Vagina (tissue), 2 donors: ENCODE measurements at regions not wholly inside any gene's neighbourhood (a gene's known extent, or its start where the extent isn't known, plus 50 kb on each side); places are given as distances from the start of the nearest gene placed in this dataset.
"Not testable (repeated sequence)": the region's sequence is repeated elsewhere in the genome, so short reads cannot be mapped to it uniquely, and the experiment has no call there.

Experiments
- DNase-seq, 2 donors: peaks; one replicate each; pipeline ENCODE4 v3.0.0-alpha.2; 2017; ENCODE audit errors: extremely low spot score in 2 of 2
- H3K27ac ChIP-seq: fragments of 200-600 bp; sonication (generic); one replicate; pipeline ENCODE4 v1.5.1; 2019
- H3K27me3 ChIP-seq: fragments of 200-600 bp; sonication (generic); one replicate; pipeline ENCODE4 v1.5.1; 2019
- H3K36me3 ChIP-seq, 2 donors: fragments of 200-600 bp; sonication (generic); one replicate each; pipeline ENCODE4 v1.5.1; 2017 to 2019
- H3K4me1 ChIP-seq: fragments of 200-600 bp; sonication (generic); one replicate; pipeline ENCODE4 v1.5.1; 2019
- H3K4me3 ChIP-seq, 2 donors: fragments of 200-600 bp; sonication (generic); 1 replicate in 1 of 2; 2 replicates in 1 of 2; pipeline ENCODE4 v1.5.1; 2016 to 2019
- H3K9me3 ChIP-seq: fragments of 200-600 bp; sonication (generic); one replicate; pipeline ENCODE4 v1.5.1; 2019
- POLR2A ChIP-seq, 2 donors: fragments of 450-650 bp; IDR thresholded peaks; one replicate each; pipeline ENCODE4 v1.6.1; 2017; ENCODE audit warnings: antibody characterized with exemption in 2 of 2, mild to moderate bottlenecking in 2 of 2, moderate library complexity in 2 of 2
- POLR2AphosphoS5 ChIP-seq, 2 donors: sonication (generic); formaldehyde crosslinking; IDR thresholded peaks; one replicate each; pipeline ENCODE4 v1.9.0; 2017; ENCODE audit warnings: antibody characterized with exemption in 2 of 2, mild to moderate bottlenecking in 2 of 2, low read depth in 1 of 2; ENCODE audit not compliant: insufficient read depth in 1 of 2
- intact Hi-C: fragments of 100-400 bp; cut with DNase I; formaldehyde crosslinking; loops from one replicate; pipeline ENCODE4 v1.15.1; 2023
- TF ChIP-seq, protein P1 (sequence below), 3 experiments: fragments of 450-650 bp in 2 of 3; fragments of 200-600 bp in 1 of 3; sonication (generic) in 1 of 3; IDR thresholded peaks; one replicate each; pipeline ENCODE4 v1.5.1; 2017 to 2019; ENCODE audit warnings: antibody characterized with exemption in 3 of 3, mild to moderate bottlenecking in 2 of 3, moderate library complexity in 2 of 3

DNA sequence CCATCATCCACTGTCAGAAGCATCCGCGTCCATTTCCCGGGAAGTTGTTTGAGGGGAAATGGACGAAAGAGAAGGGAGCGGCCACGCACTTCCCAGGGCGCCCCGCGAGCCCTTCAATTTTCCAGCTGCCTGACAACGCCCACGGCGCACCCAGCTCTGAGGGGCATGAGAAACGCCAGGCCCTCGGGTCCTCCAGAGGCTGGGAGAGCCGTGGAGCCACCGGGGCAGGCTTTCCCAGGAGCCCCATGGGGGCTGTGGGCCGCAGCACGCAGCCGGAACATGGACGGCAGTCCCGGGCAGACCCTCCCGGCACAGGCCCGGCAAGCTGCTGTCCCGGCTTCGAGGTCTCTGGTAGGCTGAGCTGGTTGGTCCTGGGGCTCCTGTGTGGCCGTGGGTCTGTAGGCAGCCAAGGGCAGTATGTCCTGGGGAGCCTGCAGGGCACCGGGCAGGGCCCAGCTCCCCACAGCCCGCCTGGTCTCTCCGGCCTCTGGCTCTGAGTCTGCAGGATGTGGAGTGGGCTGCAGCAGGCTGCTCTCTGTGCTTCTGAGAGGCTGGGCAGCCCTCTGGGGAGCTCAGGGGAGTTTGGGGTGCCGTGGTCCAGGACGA, 115.2 kb downstream of the FAM53A start:
- DNase-seq = no peak
- intact Hi-C loops = no loop called here
- Histone ChIP-seq H3K36me3 (no peaks in the 10 kb centered on the region), H3K4me1 (no peaks in the 10 kb centered on the region), H3K27ac (no peak overlapping the region), H3K9me3 (no peaks in the 10 kb centered on the region), H3K27me3 (no peaks in the 10 kb centered on the region), H3K4me3 (no peak overlapping the region)
- TF ChIP-seq POLR2A (IDR thresholded peaks at IDR 0.05) (no peak), POLR2AphosphoS5 (IDR thresholded peaks at IDR 0.05; ENCODE audit: insufficient read depth in 1 of 2, low read depth in 1 of 2) (no peak)
- TF ChIP-seq, protein P1, sequence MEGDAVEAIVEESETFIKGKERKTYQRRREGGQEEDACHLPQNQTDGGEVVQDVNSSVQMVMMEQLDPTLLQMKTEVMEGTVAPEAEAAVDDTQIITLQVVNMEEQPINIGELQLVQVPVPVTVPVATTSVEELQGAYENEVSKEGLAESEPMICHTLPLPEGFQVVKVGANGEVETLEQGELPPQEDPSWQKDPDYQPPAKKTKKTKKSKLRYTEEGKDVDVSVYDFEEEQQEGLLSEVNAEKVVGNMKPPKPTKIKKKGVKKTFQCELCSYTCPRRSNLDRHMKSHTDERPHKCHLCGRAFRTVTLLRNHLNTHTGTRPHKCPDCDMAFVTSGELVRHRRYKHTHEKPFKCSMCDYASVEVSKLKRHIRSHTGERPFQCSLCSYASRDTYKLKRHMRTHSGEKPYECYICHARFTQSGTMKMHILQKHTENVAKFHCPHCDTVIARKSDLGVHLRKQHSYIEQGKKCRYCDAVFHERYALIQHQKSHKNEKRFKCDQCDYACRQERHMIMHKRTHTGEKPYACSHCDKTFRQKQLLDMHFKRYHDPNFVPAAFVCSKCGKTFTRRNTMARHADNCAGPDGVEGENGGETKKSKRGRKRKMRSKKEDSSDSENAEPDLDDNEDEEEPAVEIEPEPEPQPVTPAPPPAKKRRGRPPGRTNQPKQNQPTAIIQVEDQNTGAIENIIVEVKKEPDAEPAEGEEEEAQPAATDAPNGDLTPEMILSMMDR (IDR thresholded peaks at IDR 0.05) = no peak

DNA sequence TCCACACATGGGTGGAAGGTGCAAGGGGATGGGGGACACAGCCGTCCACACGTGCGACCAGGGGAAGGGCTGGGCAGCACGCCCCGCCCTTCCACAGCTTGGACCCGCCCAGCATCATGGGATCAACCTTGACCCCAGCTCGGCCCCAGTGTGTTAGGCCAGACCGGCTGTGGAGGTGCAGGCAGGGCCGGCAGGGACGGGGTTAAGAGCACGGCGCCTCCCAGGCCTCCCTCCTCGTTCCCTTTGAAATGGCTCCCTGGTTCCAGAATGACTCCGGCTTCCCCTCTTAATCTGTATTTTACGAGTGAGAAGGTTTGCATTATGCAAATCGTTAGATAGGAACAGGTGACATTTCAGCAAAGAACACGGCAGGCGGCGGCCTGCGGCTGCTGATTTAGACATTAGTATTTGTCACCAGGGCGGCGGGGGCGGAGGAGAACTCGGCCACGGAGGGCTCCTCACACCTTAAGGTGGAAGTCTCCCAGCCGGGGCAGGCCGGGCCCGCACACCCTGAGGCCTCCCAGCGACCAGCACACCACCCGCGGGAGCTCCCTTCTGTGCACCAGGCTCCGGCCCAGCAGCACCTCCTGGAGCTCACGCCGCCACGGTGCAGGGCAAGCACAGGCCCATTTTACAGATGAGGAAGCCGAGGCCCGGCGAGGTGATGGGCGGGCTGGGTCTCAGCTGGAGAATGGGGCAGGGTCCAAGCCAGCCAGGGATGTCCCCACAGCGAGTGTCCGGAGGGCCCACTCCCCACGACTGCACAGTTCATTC, 116.1 kb downstream of the FAM53A start:
- DNase-seq = no peak
- Histone ChIP-seq H3K4me1 (no peaks in the 10 kb centered on the region), H3K9me3 (no peaks in the 10 kb centered on the region), H3K36me3 (no peaks in the 10 kb centered on the region), H3K4me3 (no peak overlapping the region), H3K27ac (no peak overlapping the region), H3K27me3 (no peaks in the 10 kb centered on the region)
- TF ChIP-seq, protein P1 (IDR thresholded peaks at IDR 0.05) = no peak
- no peak for TF ChIP-seq POLR2A (IDR thresholded peaks at IDR 0.05)
- no peak for TF ChIP-seq POLR2AphosphoS5 (IDR thresholded peaks at IDR 0.05; ENCODE audit: insufficient read depth in 1 of 2, low read depth in 1 of 2)
- intact Hi-C loops = no loop called here

DNA sequence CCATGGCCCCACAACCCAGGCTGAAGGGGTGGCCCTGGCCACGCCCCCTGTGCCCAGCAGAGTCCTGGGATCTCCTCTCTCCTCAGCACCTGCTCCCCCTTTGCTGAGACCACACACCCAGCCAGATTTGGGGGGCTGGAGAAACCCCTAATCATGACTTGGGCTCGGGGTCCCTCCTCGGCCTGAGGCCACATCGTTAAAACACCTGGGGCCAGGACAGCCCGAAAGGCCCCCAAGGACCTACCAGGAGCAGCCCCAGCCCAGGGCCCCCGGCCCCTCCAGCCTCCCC, 116.7 kb downstream of the FAM53A start:
- no peaks in the 10 kb centered on the region for H3K9me3 ChIP-seq
- H3K4me1 ChIP-seq = no peaks in the 10 kb centered on the region
- intact Hi-C loops = no loop called here
- TF ChIP-seq POLR2AphosphoS5 (IDR thresholded peaks at IDR 0.05; ENCODE audit: insufficient read depth in 1 of 2, low read depth in 1 of 2) (no peak), POLR2A (IDR thresholded peaks at IDR 0.05) (no peak)
- TF ChIP-seq, protein P1 (IDR thresholded peaks at IDR 0.05) = no peak
- H3K4me3 ChIP-seq = no peak overlapping the region
- no peak overlapping the region for H3K27ac ChIP-seq
- H3K36me3 ChIP-seq = no peaks in the 10 kb centered on the region
- DNase-seq = no peak
- H3K27me3 ChIP-seq = no peaks in the 10 kb centered on the region

DNA sequence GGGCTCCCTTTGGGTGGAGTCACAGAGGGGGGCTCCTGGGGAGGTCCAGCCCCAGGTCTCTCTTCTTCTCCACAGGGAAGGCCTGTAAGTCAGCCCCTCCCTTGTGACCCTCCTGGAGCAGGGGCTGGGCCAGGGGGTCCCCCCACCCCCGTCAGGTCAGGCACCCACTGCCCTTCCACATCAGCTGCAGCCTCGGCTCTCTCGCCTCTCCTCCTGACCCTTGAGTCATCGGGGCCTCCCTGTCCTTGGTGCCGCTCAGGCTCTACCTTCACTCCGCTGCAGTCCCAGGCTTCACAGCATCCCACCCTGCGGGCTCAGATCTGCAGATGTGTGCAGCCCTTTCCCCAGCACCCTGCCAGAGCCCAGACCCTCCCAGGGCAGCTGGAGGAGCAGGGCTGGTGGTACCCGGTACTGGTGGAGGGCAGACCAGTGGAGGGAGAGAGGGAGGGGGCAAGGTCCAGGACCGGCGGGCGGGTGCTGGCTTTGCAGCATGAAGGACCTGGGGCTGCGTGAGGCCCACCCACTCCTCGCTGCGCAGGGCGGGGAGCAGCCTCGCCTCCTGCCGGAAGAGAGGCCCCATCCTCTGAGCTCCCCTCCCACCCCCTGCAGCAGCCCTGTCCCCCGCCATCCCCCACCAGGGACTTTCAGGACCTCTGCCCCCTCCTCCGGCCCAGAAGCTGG, 117.1 kb downstream of the FAM53A start:
- no peaks in the 10 kb centered on the region for H3K27me3 ChIP-seq
- no peaks in the 10 kb centered on the region for H3K4me1 ChIP-seq
- no peak overlapping the region for H3K4me3 ChIP-seq
- no peaks in the 10 kb centered on the region for H3K9me3 ChIP-seq
- intact Hi-C loops = no loop called here
- DNase-seq = no peak
- H3K36me3 ChIP-seq = no peaks in the 10 kb centered on the region
- no peak overlapping the region for H3K27ac ChIP-seq
- TF ChIP-seq POLR2A (IDR thresholded peaks at IDR 0.05) (no peak), POLR2AphosphoS5 (IDR thresholded peaks at IDR 0.05; ENCODE audit: insufficient read depth in 1 of 2, low read depth in 1 of 2) (no peak)
- TF ChIP-seq, protein P1 (IDR thresholded peaks at IDR 0.05) = no peak

DNA sequence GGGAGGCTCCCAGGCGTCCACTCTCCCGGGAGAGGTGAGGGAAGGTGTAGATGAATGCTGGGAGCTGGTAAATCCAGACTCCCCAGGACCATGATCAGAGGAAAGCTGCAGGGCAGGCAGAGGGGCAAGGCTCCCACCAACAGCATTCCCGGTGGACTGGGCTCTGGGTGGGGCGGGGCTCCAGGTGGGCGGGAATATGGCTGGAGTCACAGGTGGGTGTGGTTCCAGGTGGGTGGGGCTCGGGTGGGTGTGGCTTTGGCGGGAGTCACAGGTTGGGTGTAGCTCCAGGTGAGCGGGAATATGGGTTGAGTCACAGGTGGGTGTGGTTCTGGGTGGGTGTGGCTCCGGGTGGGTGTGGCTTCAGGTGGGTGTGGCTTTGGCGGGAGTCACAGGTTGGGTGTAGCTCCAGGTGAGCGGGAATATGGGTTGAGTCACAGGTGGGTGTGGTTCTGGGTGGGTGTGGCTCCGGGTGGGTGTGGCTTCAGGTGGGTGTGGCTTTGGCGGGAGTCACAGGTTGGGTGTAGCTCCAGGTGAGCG, 117.7 kb downstream of the FAM53A start:
- H3K27ac ChIP-seq, H3K4me3 ChIP-seq, DNase-seq, intact Hi-C loops, H3K27me3 ChIP-seq, H3K4me1 ChIP-seq, H3K36me3 ChIP-seq, H3K9me3 ChIP-seq: not testable (repeated sequence)
